NB4 (cell line): ENCODE measurements at regions not wholly inside any gene's neighbourhood (a gene's known extent, or its start where the extent isn't known, plus 50 kb on each side); places are given as distances from the start of the nearest gene placed in this dataset.

Experiments
- DNase-seq: peaks from one replicate; pipeline ENCODE4 v3.0.0; 2010; ENCODE audit warnings: low read depth
- H3K4me3 ChIP-seq: one replicate; pipeline ENCODE4 v1.5.1; 2011; ENCODE audit warnings: mild to moderate bottlenecking, low read depth, low read length, moderate library complexity
- CTCF ChIP-seq: IDR thresholded peaks from one replicate; pipeline ENCODE4 v1.5.1; 2012; ENCODE audit warnings: low read depth, low read length
- MAX ChIP-seq: IDR thresholded peaks from 2 replicates; pipeline ENCODE4 v1.6.1; 2011; ENCODE audit warnings: low read depth, low read length
- MYC ChIP-seq: IDR thresholded peaks from 2 replicates; pipeline ENCODE4 v1.6.1; 2011; ENCODE audit warnings: low read depth, low read length
- POLR2A ChIP-seq: IDR thresholded peaks from 2 replicates; pipeline ENCODE4 v1.6.1; 2011; ENCODE audit warnings: mild to moderate bottlenecking; ENCODE audit not compliant: insufficient read length; ENCODE audit errors: extremely low read depth

GRCh38 chr2:136377423-136378382 lies 259.8 kb upstream of the CXCR4 start:
- no peak overlapping the region for H3K4me3 ChIP-seq
- peak; percentile 36 for DNase-seq
- no peak for TF ChIP-seq CTCF
- no peak for TF ChIP-seq POLR2A
- no peak for TF ChIP-seq MYC
- TF ChIP-seq MAX, result no peak

- TF ChIP-seq CTCF (no peak), MYC (no peak), MAX (no peak), POLR2A (no peak)
- H3K4me3 ChIP-seq, result no peak overlapping the region
- DNase-seq, result peak; percentile 15
These were observed 258.9 kb upstream of the CXCR4 start for GRCh38 chr2:136376798-136377211.

GRCh38 chr2:136376211-136376610 lies 258.3 kb upstream of the CXCR4 start:
- H3K4me3 ChIP-seq, result no peak overlapping the region
- no peak for DNase-seq
- TF ChIP-seq POLR2A, result no peak
- TF ChIP-seq CTCF, result no peak
- no peak for TF ChIP-seq MYC
- TF ChIP-seq MAX, result no peak

- DNase-seq, result no peak
- TF ChIP-seq MAX (no peak), POLR2A (no peak), MYC (no peak), CTCF (no peak)
- H3K4me3 ChIP-seq, result no peak overlapping the region
These were observed 257.3 kb upstream of the CXCR4 start for GRCh38 chr2:136375017-136375901.

GRCh38 chr2:136373841-136374240 lies 255.9 kb upstream of the CXCR4 start:
- DNase-seq, result no peak
- TF ChIP-seq MAX (no peak), CTCF (no peak), POLR2A (no peak), MYC (no peak)
- H3K4me3 ChIP-seq, result no peak overlapping the region
